CD14-positive monocyte (primary cell): ENCODE measurements at regions not wholly inside any gene's neighbourhood (a gene's known extent, or its start where the extent isn't known, plus 50 kb on each side); places are given as distances from the start of the nearest gene placed in this dataset.
"Not testable (repeated sequence)": the region's sequence is repeated elsewhere in the genome, so short reads cannot be mapped to it uniquely, and the experiment has no call there.

Experiments
- DNase-seq, 3 donors: peaks; one replicate each; pipeline ENCODE4 v3.0.0-alpha.2; 2011 to 2022
- H2AFZ ChIP-seq: 2 replicates; pipeline ENCODE4 v1.6.0; 2012; ENCODE audit warnings: mild to moderate bottlenecking, low read depth, low read length, inconsistent platforms; ENCODE audit not compliant: insufficient read depth, poor library complexity, severe bottlenecking
- H3K27ac ChIP-seq, 2 donors: 1 replicate in 1 of 2; 2 replicates in 1 of 2; pipeline ENCODE4 v1.5.1; 2012 to 2013; ENCODE audit warnings: low read length in 2 of 2, control low read depth in 1 of 2, inconsistent platforms in 1 of 2, low read depth in 1 of 2, mild to moderate bottlenecking in 1 of 2
- H3K27me3 ChIP-seq, 2 donors: one replicate each; pipeline versions ENCODE4 v1.6.0 to v1.6.1; 2011 to 2013; ENCODE audit warnings: low read length in 2 of 2; ENCODE audit not compliant: control insufficient read depth in 2 of 2, insufficient read depth in 2 of 2
- H3K36me3 ChIP-seq, 2 donors: replicated peaks in 1 of 2; 1 replicate in 1 of 2; 2 replicates in 1 of 2; pipeline versions ENCODE4 v1.5.1 to v1.6.1; 2012 to 2013; ENCODE audit warnings: low read length in 2 of 2, control low read depth in 1 of 2, inconsistent platforms in 1 of 2, mild to moderate bottlenecking in 1 of 2; ENCODE audit not compliant: insufficient read depth in 2 of 2, control insufficient read depth in 1 of 2
- H3K4me1 ChIP-seq, 2 donors: 1 replicate in 1 of 2; 2 replicates in 1 of 2; pipeline versions ENCODE4 v1.5.1 to v1.6.1; 2012 to 2013; ENCODE audit warnings: low read length in 2 of 2, control low read depth in 1 of 2, inconsistent platforms in 1 of 2, mild to moderate bottlenecking in 1 of 2, moderate library complexity in 1 of 2; ENCODE audit not compliant: insufficient read depth in 2 of 2, control insufficient read depth in 1 of 2
- H3K4me2 ChIP-seq: replicated peaks from 2 replicates; pipeline ENCODE3; 2012; ENCODE audit warnings: low read length, moderate library complexity, mild to moderate bottlenecking; ENCODE audit not compliant: poor library complexity, severe bottlenecking; ENCODE audit errors: extremely low read depth
- H3K4me3 ChIP-seq, 3 experiments: fragments of 200-600 bp in 1 of 3; sonication (generic) in 1 of 3; replicated peaks in 1 of 3; 1 replicate in 2 of 3; 2 replicates in 1 of 3; pipeline ENCODE4 v1.5.1; 2011 to 2013; ENCODE audit warnings: low read length in 3 of 3, mild to moderate bottlenecking in 3 of 3, control low read depth in 2 of 3, low read depth in 2 of 3, inconsistent platforms in 1 of 3, moderate library complexity in 1 of 3
- H3K79me2 ChIP-seq: 2 replicates; pipeline ENCODE4 v1.6.0; 2012; ENCODE audit warnings: mild to moderate bottlenecking, control low read depth, inconsistent platforms, low read length, moderate library complexity; ENCODE audit not compliant: insufficient read depth
- H3K9ac ChIP-seq: 2 replicates; pipeline ENCODE4 v1.6.0; 2017; ENCODE audit warnings: low read length, mild to moderate bottlenecking; ENCODE audit not compliant: insufficient read depth, poor library complexity, severe bottlenecking
- H3K9me3 ChIP-seq, 2 donors: replicated peaks in 1 of 2; 1 replicate in 1 of 2; 2 replicates in 1 of 2; pipeline versions ENCODE4 v1.5.1 to v1.6.1; 2012 to 2013; ENCODE audit warnings: low read length in 2 of 2, control low read depth in 1 of 2; ENCODE audit not compliant: control insufficient read depth in 1 of 2, insufficient read depth in 1 of 2
- H4K20me1 ChIP-seq: 2 replicates; pipeline ENCODE4 v1.6.0; 2012; ENCODE audit warnings: mild to moderate bottlenecking, low read length, control low read depth, moderate library complexity; ENCODE audit not compliant: insufficient read depth
- H3K27ac Mint-ChIP-seq, 7 donors: one replicate each; pipeline ENCODE4 v1.8.0; 2020; ENCODE audit warnings: mild to moderate bottlenecking in 7 of 7, mixed read lengths in 7 of 7, moderate library complexity in 6 of 7, inconsistent platforms in 2 of 7
- H3K27me3 Mint-ChIP-seq, 3 donors: one replicate each; pipeline ENCODE4 v1.8.0; 2021 to 2022; ENCODE audit warnings: low read depth in 3 of 3, mild to moderate bottlenecking in 3 of 3, mixed read lengths in 3 of 3, moderate library complexity in 3 of 3, inconsistent platforms in 1 of 3
- H3K36me3 Mint-ChIP-seq, 2 donors: one replicate each; pipeline ENCODE4 v1.8.0; 2020; ENCODE audit warnings: mixed read lengths in 2 of 2, inconsistent platforms in 1 of 2, mild to moderate bottlenecking in 1 of 2
- H3K4me1 Mint-ChIP-seq: one replicate; pipeline ENCODE4 v1.8.0; 2020; ENCODE audit warnings: mild to moderate bottlenecking, mixed read lengths
- H3K4me3 Mint-ChIP-seq, 2 donors: one replicate each; pipeline ENCODE4 v1.8.0; 2020; ENCODE audit warnings: mild to moderate bottlenecking in 2 of 2, mixed read lengths in 2 of 2, moderate library complexity in 1 of 2
- H3K9me3 Mint-ChIP-seq, 7 donors: one replicate each; pipeline ENCODE4 v1.8.0; 2020 to 2022; ENCODE audit warnings: mixed read lengths in 7 of 7, mild to moderate bottlenecking in 6 of 7, moderate library complexity in 6 of 7, inconsistent platforms in 2 of 7
- WGBS: methylation state at CpG from one replicate; pipeline ENCODE4 v1.1.5; 2013; ENCODE audit warnings: missing lambda C conversion rate; ENCODE audit not compliant: insufficient coverage; 5-methylcytosine and 5-hydroxymethylcytosine counted together
- intact Hi-C, 2 donors: fragments of 100-400 bp; cut with micrococcal nuclease; formaldehyde crosslinking; loops; one replicate each; pipeline versions ENCODE4 v1.15.0 to v1.15.1; 2023
- TF ChIP-seq, protein P1 (sequence below): fragments of 200-600 bp; IDR thresholded peaks from one replicate; pipeline ENCODE4 v1.8.0; 2022; ENCODE audit warnings: antibody characterized with exemption, mild to moderate bottlenecking

DNA sequence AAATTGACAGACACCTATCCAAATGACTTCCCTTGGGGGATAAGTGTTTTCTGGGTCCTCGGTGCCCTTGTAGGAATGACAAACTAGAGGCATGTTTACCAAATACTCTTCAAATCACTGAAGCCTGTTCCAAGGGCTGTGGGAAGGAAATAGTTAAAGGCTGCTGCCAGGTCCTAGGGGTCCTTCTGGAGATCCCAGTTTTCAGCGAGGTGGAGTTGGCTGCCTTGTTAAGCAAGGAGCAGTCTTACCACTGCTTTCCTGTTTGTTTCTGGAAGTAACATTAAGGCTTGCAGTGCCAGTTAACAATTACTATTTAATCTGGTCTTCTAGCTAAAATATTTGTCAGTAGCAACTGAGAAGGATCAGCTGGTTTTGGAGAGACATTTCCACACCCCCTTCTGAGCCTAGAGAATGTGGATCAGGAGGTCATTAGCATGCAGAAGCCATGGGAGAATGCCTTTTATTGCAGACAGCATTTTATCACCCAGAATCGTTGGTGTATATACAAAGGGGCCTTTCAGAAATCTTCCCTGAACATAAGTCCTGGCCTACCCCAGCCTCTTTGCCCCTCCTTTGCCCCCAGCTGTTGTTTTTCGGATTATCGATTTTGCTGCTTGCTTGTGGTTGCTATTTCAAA is 238.8 kb downstream of the DMAC1 start:
- Histone ChIP-seq H3K4me3 (no peak overlapping the region), H3K9ac (no peak overlapping the region), H3K79me2 (no peaks in the 10 kb centered on the region), H4K20me1 (no peaks in the 10 kb centered on the region), H3K4me1 (no peaks in the 10 kb centered on the region), H3K9me3 (no peaks in the 10 kb centered on the region), H3K4me2 (no peak overlapping the region), H2AFZ (no peak overlapping the region), H3K36me3 (no peaks in the 10 kb centered on the region), H3K27ac (no peak overlapping the region), H3K27me3 (no peaks in the 10 kb centered on the region)
- Mint-ChIP-seq H3K4me1 (no peaks in the 10 kb centered on the region), H3K36me3 (no peaks in the 10 kb centered on the region), H3K9me3 (peaks cover 0 to 2% (median 0%) of the 10 kb centered on the region in 7 donors), H3K27me3 (peaks cover 0 to 4% (median 2%) of the 10 kb centered on the region in 3 donors), H3K27ac (no peak overlapping the region), H3K4me3 (no peak overlapping the region)
- intact Hi-C loops = no loop called here
- TF ChIP-seq, protein P1, sequence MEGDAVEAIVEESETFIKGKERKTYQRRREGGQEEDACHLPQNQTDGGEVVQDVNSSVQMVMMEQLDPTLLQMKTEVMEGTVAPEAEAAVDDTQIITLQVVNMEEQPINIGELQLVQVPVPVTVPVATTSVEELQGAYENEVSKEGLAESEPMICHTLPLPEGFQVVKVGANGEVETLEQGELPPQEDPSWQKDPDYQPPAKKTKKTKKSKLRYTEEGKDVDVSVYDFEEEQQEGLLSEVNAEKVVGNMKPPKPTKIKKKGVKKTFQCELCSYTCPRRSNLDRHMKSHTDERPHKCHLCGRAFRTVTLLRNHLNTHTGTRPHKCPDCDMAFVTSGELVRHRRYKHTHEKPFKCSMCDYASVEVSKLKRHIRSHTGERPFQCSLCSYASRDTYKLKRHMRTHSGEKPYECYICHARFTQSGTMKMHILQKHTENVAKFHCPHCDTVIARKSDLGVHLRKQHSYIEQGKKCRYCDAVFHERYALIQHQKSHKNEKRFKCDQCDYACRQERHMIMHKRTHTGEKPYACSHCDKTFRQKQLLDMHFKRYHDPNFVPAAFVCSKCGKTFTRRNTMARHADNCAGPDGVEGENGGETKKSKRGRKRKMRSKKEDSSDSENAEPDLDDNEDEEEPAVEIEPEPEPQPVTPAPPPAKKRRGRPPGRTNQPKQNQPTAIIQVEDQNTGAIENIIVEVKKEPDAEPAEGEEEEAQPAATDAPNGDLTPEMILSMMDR = no peak
- no peak for DNase-seq
- 49% methylated on average over 2 of the region's 5 CpGs for WGBS

DNA sequence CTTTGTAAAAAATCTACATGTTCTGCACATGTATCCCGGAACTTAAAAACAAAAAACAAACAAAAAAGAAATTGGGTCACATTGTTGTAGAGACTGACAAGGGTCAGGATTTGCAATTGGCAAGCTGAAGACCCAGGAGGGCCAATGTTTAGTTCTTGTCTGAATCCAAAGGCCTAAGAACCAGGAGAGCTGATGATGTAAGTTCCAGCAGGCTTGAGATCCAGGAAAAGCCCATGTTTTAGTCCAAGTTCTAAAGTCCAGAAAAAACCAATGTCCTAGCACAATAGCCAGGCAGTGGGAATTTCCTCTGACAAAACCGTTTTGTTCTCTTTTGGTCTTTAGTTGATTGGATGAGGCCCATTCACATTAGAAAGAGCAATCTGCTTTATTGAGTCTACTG is 244.9 kb downstream of the DMAC1 start:
- H3K4me3 Mint-ChIP-seq = no peak overlapping the region
- whole genome bisulfite sequencing = no CpG with 5 or more reads among the region's 2 CpGs
- no peaks in the 10 kb centered on the region for H3K36me3 Mint-ChIP-seq
- Histone ChIP-seq H3K9ac (no peak overlapping the region), H3K4me1 (no peaks in the 10 kb centered on the region), H3K79me2 (no peaks in the 10 kb centered on the region), H3K27ac (no peak overlapping the region), H4K20me1 (no peaks in the 10 kb centered on the region), H3K4me3 (no peak overlapping the region), H3K4me2 (no peak overlapping the region), H2AFZ (no peak overlapping the region), H3K27me3 (no peaks in the 10 kb centered on the region), H3K36me3 (no peaks in the 10 kb centered on the region), H3K9me3 (no peaks in the 10 kb centered on the region)
- no peak overlapping the region for H3K27ac Mint-ChIP-seq
- intact Hi-C loops = no loop called here
- H3K4me1 Mint-ChIP-seq = no peaks in the 10 kb centered on the region
- no peak for DNase-seq
- H3K9me3 Mint-ChIP-seq = peaks cover 2 to 6% (median 5%) of the 10 kb centered on the region in 7 donors
- TF ChIP-seq, protein P1 = no peak
- peaks cover 0 to 3% (median 3%) of the 10 kb centered on the region in 3 donors for H3K27me3 Mint-ChIP-seq

DNA sequence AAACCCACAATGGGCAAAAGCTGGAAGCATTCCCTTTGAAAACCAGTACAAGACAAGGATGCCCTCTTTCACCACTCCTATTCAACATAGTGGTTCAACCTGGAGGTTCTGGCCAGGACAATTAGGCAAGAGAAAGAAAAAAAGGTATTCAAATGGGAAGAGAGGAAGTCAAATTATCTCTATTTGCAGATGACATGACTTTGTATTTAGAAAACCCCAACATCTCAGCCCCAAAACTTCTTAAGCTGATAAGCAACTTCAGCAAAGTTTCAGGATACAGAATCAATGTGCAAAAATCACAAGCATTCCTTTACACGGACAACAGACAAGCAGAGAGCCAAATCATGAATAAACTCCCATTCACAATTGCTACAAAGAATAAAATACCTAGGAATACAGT is 246.9 kb downstream of the DMAC1 start:
- H3K27me3 ChIP-seq, H3K9ac ChIP-seq, DNase-seq, H3K27ac Mint-ChIP-seq, H3K4me2 ChIP-seq, H4K20me1 ChIP-seq, H2AFZ ChIP-seq, H3K27ac ChIP-seq, H3K4me3 ChIP-seq, H3K36me3 Mint-ChIP-seq, H3K9me3 ChIP-seq, H3K27me3 Mint-ChIP-seq, H3K36me3 ChIP-seq, intact Hi-C loops, H3K4me3 Mint-ChIP-seq, H3K4me1 ChIP-seq, H3K79me2 ChIP-seq, H3K9me3 Mint-ChIP-seq, H3K4me1 Mint-ChIP-seq: not testable (repeated sequence)
- WGBS = no CpG with 5 or more reads among the region's 1 CpG
